HG02678 (cell line): ENCODE measurements at regions not wholly inside any gene's neighbourhood (a gene's known extent, or its start where the extent isn't known, plus 50 kb on each side); places are given as distances from the start of the nearest gene placed in this dataset.

Experiments used
- ATAC-seq: cut with Tn5 transposase; IDR thresholded peaks from one replicate; pipeline ENCODE4 v1.9.1; 2021; ENCODE audit warnings: mild to moderate bottlenecking, moderate library complexity; ENCODE audit not compliant: unreplicated experiment

- no peak for ATAC-seq
Observed at GRCh38 chr2:67036444-67036843, 360.7 kb upstream of the ETAA1 start.

- ATAC-seq, result no peak
Observed at GRCh38 chr2:67037655-67038054, 359.5 kb upstream of the ETAA1 start.

- ATAC-seq, result no peak
Observed at GRCh38 chr2:67038195-67038594, 358.9 kb upstream of the ETAA1 start.

GRCh38 chr2:67039058-67039457, 358.1 kb upstream of the ETAA1 start:
- ATAC-seq, result no peak

- no peak for ATAC-seq
Observed at GRCh38 chr2:67039517-67040103, 357.5 kb upstream of the ETAA1 start.

GRCh38 chr2:67041051-67041450, 356.1 kb upstream of the ETAA1 start:
- ATAC-seq, result no peak

GRCh38 chr2:67043781-67044478, 353.2 kb upstream of the ETAA1 start:
- no peak for ATAC-seq

- ATAC-seq, result no peak
Observed at GRCh38 chr2:67046591-67046990, 350.5 kb upstream of the ETAA1 start.

GRCh38 chr2:67048314-67048713, 348.8 kb upstream of the ETAA1 start:
- no peak for ATAC-seq

GRCh38 chr2:67050622-67051021, 346.5 kb upstream of the ETAA1 start:
- ATAC-seq, result no peak

GRCh38 chr2:67054728-67055127, 342.4 kb upstream of the ETAA1 start:
- ATAC-seq, result no peak

- no peak for ATAC-seq
Observed at GRCh38 chr2:67055387-67056304, 341.5 kb upstream of the ETAA1 start.

GRCh38 chr2:67057123-67057522, 340.0 kb upstream of the ETAA1 start:
- ATAC-seq, result no peak

GRCh38 chr2:67057901-67058703, 339.0 kb upstream of the ETAA1 start:
- no peak for ATAC-seq

GRCh38 chr2:67065046-67065445, 332.1 kb upstream of the ETAA1 start:
- no peak for ATAC-seq

GRCh38 chr2:67066782-67067181, 330.4 kb upstream of the ETAA1 start:
- no peak for ATAC-seq

GRCh38 chr2:67067656-67068055, 329.5 kb upstream of the ETAA1 start:
- ATAC-seq, result no peak

- no peak for ATAC-seq
Observed at GRCh38 chr2:67070826-67071225, 326.3 kb upstream of the ETAA1 start.

- no peak for ATAC-seq
Observed at GRCh38 chr2:67075056-67075455, 322.1 kb upstream of the ETAA1 start.

- no peak for ATAC-seq
Observed at GRCh38 chr2:67075530-67076238, 321.4 kb upstream of the ETAA1 start.
